Esophagus muscularis mucosa (tissue), 4 donors: ENCODE measurements at regions not wholly inside any gene's neighbourhood (a gene's known extent, or its start where the extent isn't known, plus 50 kb on each side); places are given as distances from the start of the nearest gene placed in this dataset.

Source experiments
- EP300 ChIP-seq: sonication (generic); formaldehyde crosslinking; IDR thresholded peaks from one replicate; pipeline ENCODE4 v1.6.1; 2017; ENCODE audit warnings: antibody characterized with exemption
- POLR2A ChIP-seq: fragments of 450-650 bp; IDR thresholded peaks from one replicate; pipeline ENCODE4 v1.6.1; 2017; ENCODE audit warnings: antibody characterized with exemption, moderate library complexity, mild to moderate bottlenecking, low read depth
- POLR2AphosphoS5 ChIP-seq, 2 donors: sonication (generic); formaldehyde crosslinking; IDR thresholded peaks; one replicate each; pipeline ENCODE4 v1.6.1; 2017; ENCODE audit warnings: antibody characterized with exemption in 2 of 2
- TF ChIP-seq, protein P1 (sequence below), 3 experiments: fragments of 200-600 bp in 2 of 3; fragments of 450-650 bp in 1 of 3; sonication (generic) in 2 of 3; IDR thresholded peaks; one replicate each; pipeline ENCODE4 v1.5.1; 2017 to 2019; ENCODE audit warnings: antibody characterized with exemption in 3 of 3, mild to moderate bottlenecking in 2 of 3, moderate library complexity in 1 of 3

DNA sequence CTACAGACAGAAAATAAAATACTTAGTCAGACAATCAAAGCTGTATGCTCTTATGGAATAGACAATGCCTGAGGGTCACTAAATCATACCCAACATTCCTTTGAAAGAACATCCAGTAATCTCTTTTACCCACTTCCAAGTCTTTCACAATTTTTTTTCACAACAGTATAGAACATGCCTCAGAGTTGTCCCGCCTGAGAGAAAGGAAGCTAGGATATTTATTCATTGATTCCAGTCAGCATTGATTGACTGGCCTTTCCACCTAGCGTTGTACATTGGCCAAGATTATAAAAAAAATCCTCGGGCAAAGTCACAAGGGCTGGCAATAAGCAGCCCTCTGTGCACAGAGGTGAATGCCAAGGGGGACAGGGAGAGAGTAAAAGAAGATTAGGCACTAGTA lies 318.1 kb upstream of the PIK3R1 start:
- TF ChIP-seq, protein P1, sequence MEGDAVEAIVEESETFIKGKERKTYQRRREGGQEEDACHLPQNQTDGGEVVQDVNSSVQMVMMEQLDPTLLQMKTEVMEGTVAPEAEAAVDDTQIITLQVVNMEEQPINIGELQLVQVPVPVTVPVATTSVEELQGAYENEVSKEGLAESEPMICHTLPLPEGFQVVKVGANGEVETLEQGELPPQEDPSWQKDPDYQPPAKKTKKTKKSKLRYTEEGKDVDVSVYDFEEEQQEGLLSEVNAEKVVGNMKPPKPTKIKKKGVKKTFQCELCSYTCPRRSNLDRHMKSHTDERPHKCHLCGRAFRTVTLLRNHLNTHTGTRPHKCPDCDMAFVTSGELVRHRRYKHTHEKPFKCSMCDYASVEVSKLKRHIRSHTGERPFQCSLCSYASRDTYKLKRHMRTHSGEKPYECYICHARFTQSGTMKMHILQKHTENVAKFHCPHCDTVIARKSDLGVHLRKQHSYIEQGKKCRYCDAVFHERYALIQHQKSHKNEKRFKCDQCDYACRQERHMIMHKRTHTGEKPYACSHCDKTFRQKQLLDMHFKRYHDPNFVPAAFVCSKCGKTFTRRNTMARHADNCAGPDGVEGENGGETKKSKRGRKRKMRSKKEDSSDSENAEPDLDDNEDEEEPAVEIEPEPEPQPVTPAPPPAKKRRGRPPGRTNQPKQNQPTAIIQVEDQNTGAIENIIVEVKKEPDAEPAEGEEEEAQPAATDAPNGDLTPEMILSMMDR (IDR thresholded peaks at IDR 0.05) = no peak
- no peak for TF ChIP-seq POLR2AphosphoS5 (IDR thresholded peaks at IDR 0.05)
- TF ChIP-seq POLR2A = no peak
- no peak for TF ChIP-seq EP300
